Neural cell (in vitro differentiated cells): ENCODE measurements at regions not wholly inside any gene's neighbourhood (a gene's known extent, or its start where the extent isn't known, plus 50 kb on each side); places are given as distances from the start of the nearest gene placed in this dataset.

Source experiments
- H2AFZ ChIP-seq: fragments of 200-600, 300-800 bp; sonication (generic), shearing (Covaris generic); 2 replicates; pipeline ENCODE4 v1.6.0; 2014; ENCODE audit warnings: low read depth, mild to moderate bottlenecking, antibody characterized with exemption, low read length, moderate library complexity
- H3F3A ChIP-seq: fragments of 200-600 bp; shearing (Covaris generic); 2 replicates; pipeline ENCODE4 v1.6.1; 2016; ENCODE audit warnings: mild to moderate bottlenecking, moderate library complexity, mixed read lengths, antibody characterized with exemption, low read length; ENCODE audit not compliant: insufficient read depth, poor library complexity, severe bottlenecking
- H3K27ac ChIP-seq: fragments of 200-600, 300-800 bp; sonication (generic), shearing (Covaris generic); 2 replicates; pipeline ENCODE4 v1.5.1; 2014; ENCODE audit warnings: mild to moderate bottlenecking, low read length, moderate library complexity
- H3K27me3 ChIP-seq: fragments of 300-800, 200-600 bp; sonication (generic), shearing (Covaris generic); 2 replicates; pipeline ENCODE4 v1.6.0; 2014; ENCODE audit warnings: mild to moderate bottlenecking, low read depth, low read length, moderate library complexity; ENCODE audit not compliant: insufficient read depth
- H3K36me3 ChIP-seq: fragments of 300-800, 200-600 bp; sonication (generic), shearing (Covaris generic); 2 replicates; pipeline ENCODE4 v1.5.1; 2014; ENCODE audit warnings: mild to moderate bottlenecking, antibody characterized with exemption, low read length, moderate library complexity; ENCODE audit not compliant: insufficient read depth
- H3K4me2 ChIP-seq: fragments of 300-800, 200-600 bp; sonication (generic), shearing (Covaris generic); 2 replicates; pipeline ENCODE4 v1.6.0; 2014; ENCODE audit warnings: mild to moderate bottlenecking, low read length
- H3K4me3 ChIP-seq: fragments of 300-800, 200-600 bp; sonication (generic), shearing (Covaris generic); 2 replicates; pipeline ENCODE4 v1.5.1; 2014; ENCODE audit warnings: mild to moderate bottlenecking, low read length, moderate library complexity
- H3K79me2 ChIP-seq: fragments of 200-600 bp; shearing (Covaris generic); replicated peaks from 2 replicates; pipeline ENCODE4 v1.6.0; 2014; ENCODE audit warnings: mild to moderate bottlenecking, low read length, moderate library complexity; ENCODE audit not compliant: insufficient read depth
- H3K9ac ChIP-seq: fragments of 300-800, 200-600 bp; sonication (generic), shearing (Covaris generic); 2 replicates; pipeline ENCODE4 v1.6.1; 2016; ENCODE audit warnings: mild to moderate bottlenecking, low read length, mixed read lengths
- H3K9me2 ChIP-seq: fragments of 200-600 bp; shearing (Covaris generic); 2 replicates; pipeline ENCODE4 v1.6.1; 2016; ENCODE audit warnings: mild to moderate bottlenecking, low read length, mixed read lengths; ENCODE audit not compliant: insufficient read depth
- H3K9me3 ChIP-seq: fragments of 200-600, 300-800 bp; sonication (generic), shearing (Covaris generic); 2 replicates; pipeline ENCODE4 v1.6.1; 2016; ENCODE audit warnings: mild to moderate bottlenecking, mixed run types, low read length, moderate library complexity, mixed read lengths
- H4K20me1 ChIP-seq: fragments of 200-600 bp; shearing (Covaris generic); 2 replicates; pipeline ENCODE4 v1.6.1; 2016; ENCODE audit warnings: mild to moderate bottlenecking, mixed run types; ENCODE audit not compliant: insufficient read depth
- EP300 ChIP-seq: fragments of 450-650 bp; conservative IDR thresholded peaks from 2 replicates; pipeline ENCODE4 v1.6.1; 2014; ENCODE audit warnings: antibody characterized with exemption, mild to moderate bottlenecking, moderate library complexity; ENCODE audit not compliant: poor library complexity, severe bottlenecking
- EZH2 ChIP-seq: fragments of 200-600, 300-800 bp; shearing (Covaris generic), sonication (generic); IDR thresholded peaks from 2 replicates; pipeline ENCODE4 v1.6.1; 2014; ENCODE audit warnings: antibody characterized with exemption, low read length, borderline replicate concordance, mild to moderate bottlenecking; ENCODE audit not compliant: insufficient read depth, poor library complexity, severe bottlenecking
- MXI1 ChIP-seq: fragments of 450-650 bp; conservative IDR thresholded peaks from 2 replicates; pipeline ENCODE4 v1.6.1; 2014; ENCODE audit warnings: antibody characterized with exemption, mild to moderate bottlenecking; ENCODE audit not compliant: poor library complexity, severe bottlenecking
- POLR2AphosphoS5 ChIP-seq: IDR thresholded peaks from 2 replicates; pipeline ENCODE4 v1.6.1; 2012
- RAD21 ChIP-seq: fragments of 450-650 bp; conservative IDR thresholded peaks from 2 replicates; pipeline ENCODE4 v1.6.1; 2014; ENCODE audit warnings: antibody characterized with exemption, mild to moderate bottlenecking, moderate library complexity
- SMC3 ChIP-seq: fragments of 450-650 bp; conservative IDR thresholded peaks from 2 replicates; pipeline ENCODE4 v1.6.1; 2014; ENCODE audit warnings: antibody characterized with exemption, mild to moderate bottlenecking, moderate library complexity; ENCODE audit not compliant: poor library complexity
- TAF1 ChIP-seq: IDR thresholded peaks from 2 replicates; pipeline ENCODE4 v1.6.1; 2012; ENCODE audit warnings: low read depth
- TF ChIP-seq, protein P1 (sequence below): fragments of 450-650 bp; IDR thresholded peaks from 2 replicates; pipeline ENCODE4 v1.5.1; 2014; ENCODE audit warnings: antibody characterized with exemption, mild to moderate bottlenecking, moderate library complexity; ENCODE audit not compliant: poor library complexity, severe bottlenecking
- TF ChIP-seq, protein P2 (sequence below): IDR thresholded peaks from 2 replicates; pipeline ENCODE4 v1.6.1; 2012; ENCODE audit warnings: borderline replicate concordance

DNA sequence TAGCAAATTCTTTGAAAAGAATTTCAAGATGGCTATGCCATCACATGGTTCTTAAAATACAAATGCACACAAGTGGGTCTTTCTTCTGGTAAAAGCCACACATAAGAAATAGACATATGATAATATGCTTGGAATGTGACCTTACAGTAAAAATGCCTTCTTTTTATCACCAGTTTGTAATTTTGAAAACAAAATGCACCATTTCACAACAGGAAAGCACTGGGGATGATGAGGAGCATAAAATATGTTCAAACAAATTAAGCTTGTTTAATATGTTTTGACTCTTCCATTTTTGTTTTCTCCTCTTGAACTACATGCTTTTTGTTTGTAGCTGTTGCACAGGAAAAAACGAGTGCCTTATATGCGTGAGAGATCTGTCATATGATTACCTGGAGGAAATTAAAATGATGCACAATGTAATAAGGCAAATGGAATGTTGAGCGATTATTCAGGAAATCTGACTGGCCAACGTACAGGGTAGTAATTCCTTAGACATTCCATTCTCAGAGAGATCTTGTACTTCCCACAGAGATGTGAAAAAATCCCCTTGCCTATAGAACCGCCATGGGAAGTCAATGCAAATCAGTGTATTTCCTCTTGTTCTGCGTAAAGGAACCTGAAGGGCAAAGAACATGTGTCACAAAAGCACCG is 911.6 kb downstream of the TFAP2A start:
- TF ChIP-seq, protein P1, sequence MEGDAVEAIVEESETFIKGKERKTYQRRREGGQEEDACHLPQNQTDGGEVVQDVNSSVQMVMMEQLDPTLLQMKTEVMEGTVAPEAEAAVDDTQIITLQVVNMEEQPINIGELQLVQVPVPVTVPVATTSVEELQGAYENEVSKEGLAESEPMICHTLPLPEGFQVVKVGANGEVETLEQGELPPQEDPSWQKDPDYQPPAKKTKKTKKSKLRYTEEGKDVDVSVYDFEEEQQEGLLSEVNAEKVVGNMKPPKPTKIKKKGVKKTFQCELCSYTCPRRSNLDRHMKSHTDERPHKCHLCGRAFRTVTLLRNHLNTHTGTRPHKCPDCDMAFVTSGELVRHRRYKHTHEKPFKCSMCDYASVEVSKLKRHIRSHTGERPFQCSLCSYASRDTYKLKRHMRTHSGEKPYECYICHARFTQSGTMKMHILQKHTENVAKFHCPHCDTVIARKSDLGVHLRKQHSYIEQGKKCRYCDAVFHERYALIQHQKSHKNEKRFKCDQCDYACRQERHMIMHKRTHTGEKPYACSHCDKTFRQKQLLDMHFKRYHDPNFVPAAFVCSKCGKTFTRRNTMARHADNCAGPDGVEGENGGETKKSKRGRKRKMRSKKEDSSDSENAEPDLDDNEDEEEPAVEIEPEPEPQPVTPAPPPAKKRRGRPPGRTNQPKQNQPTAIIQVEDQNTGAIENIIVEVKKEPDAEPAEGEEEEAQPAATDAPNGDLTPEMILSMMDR = no peak
- TF ChIP-seq TAF1 = no peak
- no peak for TF ChIP-seq EP300
- TF ChIP-seq EZH2 = no peak
- no peak for TF ChIP-seq SMC3
- no peak for TF ChIP-seq RAD21
- TF ChIP-seq MXI1 = no peak
- TF ChIP-seq, protein P2, sequence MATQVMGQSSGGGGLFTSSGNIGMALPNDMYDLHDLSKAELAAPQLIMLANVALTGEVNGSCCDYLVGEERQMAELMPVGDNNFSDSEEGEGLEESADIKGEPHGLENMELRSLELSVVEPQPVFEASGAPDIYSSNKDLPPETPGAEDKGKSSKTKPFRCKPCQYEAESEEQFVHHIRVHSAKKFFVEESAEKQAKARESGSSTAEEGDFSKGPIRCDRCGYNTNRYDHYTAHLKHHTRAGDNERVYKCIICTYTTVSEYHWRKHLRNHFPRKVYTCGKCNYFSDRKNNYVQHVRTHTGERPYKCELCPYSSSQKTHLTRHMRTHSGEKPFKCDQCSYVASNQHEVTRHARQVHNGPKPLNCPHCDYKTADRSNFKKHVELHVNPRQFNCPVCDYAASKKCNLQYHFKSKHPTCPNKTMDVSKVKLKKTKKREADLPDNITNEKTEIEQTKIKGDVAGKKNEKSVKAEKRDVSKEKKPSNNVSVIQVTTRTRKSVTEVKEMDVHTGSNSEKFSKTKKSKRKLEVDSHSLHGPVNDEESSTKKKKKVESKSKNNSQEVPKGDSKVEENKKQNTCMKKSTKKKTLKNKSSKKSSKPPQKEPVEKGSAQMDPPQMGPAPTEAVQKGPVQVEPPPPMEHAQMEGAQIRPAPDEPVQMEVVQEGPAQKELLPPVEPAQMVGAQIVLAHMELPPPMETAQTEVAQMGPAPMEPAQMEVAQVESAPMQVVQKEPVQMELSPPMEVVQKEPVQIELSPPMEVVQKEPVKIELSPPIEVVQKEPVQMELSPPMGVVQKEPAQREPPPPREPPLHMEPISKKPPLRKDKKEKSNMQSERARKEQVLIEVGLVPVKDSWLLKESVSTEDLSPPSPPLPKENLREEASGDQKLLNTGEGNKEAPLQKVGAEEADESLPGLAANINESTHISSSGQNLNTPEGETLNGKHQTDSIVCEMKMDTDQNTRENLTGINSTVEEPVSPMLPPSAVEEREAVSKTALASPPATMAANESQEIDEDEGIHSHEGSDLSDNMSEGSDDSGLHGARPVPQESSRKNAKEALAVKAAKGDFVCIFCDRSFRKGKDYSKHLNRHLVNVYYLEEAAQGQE = no peak
- TF ChIP-seq POLR2AphosphoS5 = no peak
- H3F3A ChIP-seq = no peaks in the 10 kb centered on the region
- no peak overlapping the region for H2AFZ ChIP-seq
- H3K4me3 ChIP-seq = no peak overlapping the region
- H3K79me2 ChIP-seq = no peaks in the 10 kb centered on the region
- H3K9me3 ChIP-seq = no peaks in the 10 kb centered on the region
- H3K27me3 ChIP-seq = no peaks in the 10 kb centered on the region
- no peaks in the 10 kb centered on the region for H3K9me2 ChIP-seq
- no peaks in the 10 kb centered on the region for H3K36me3 ChIP-seq
- H4K20me1 ChIP-seq = no peaks in the 10 kb centered on the region
- no peak overlapping the region for H3K9ac ChIP-seq
- H3K4me2 ChIP-seq = no peak overlapping the region
- no peak overlapping the region for H3K27ac ChIP-seq

DNA sequence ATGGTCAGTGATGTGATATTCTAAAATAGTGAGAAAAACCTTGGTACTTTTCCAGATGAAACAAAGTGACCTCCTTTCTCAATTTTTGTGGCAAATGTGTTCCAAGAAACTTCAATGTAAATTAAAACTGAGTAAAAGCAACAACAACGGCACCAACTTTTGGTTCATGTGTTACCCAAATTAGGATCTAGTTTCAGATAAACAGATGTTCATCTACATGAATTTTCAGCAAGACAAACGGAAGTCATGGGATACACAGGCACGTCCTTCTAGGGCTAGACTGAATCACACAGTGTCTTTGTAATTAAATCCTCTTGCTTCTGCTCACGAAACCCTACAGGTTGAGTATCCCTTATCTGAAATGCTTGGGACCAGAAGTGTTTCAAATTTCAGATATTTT is 915.2 kb downstream of the TFAP2A start:
- H3K4me2 ChIP-seq = no peak overlapping the region
- H3K9me2 ChIP-seq = no peaks in the 10 kb centered on the region
- no peaks in the 10 kb centered on the region for H3F3A ChIP-seq
- H3K36me3 ChIP-seq = no peaks in the 10 kb centered on the region
- no peak overlapping the region for H2AFZ ChIP-seq
- H3K27ac ChIP-seq = no peak overlapping the region
- H3K4me3 ChIP-seq = no peak overlapping the region
- H3K27me3 ChIP-seq = no peaks in the 10 kb centered on the region
- no peak for TF ChIP-seq MXI1
- TF ChIP-seq, protein P2 = no peak
- TF ChIP-seq, protein P1 = no peak
- TF ChIP-seq TAF1 = no peak
- TF ChIP-seq SMC3 = no peak
- no peak for TF ChIP-seq RAD21
- TF ChIP-seq POLR2AphosphoS5 = no peak
- no peak for TF ChIP-seq EZH2
- TF ChIP-seq EP300 = no peak
- H4K20me1 ChIP-seq = no peaks in the 10 kb centered on the region
- no peaks in the 10 kb centered on the region for H3K9me3 ChIP-seq
- no peaks in the 10 kb centered on the region for H3K79me2 ChIP-seq
- no peak overlapping the region for H3K9ac ChIP-seq
